A549 (cell line): ENCODE measurements at regions not wholly inside any gene's neighbourhood (a gene's known extent, or its start where the extent isn't known, plus 50 kb on each side); places are given as distances from the start of the nearest gene placed in this dataset.

ENCODE experiments used
- ATAC-seq, 2 experiments: fragments of 200-7000 bp in 1 of 2; fragments of >200 bp in 1 of 2; cut with Nextera tagmentation in 1 of 2; cut with Tn5 transposase in 1 of 2; 3 replicates each; pipeline versions ENCODE4 v1.8.0 to v1.9.1; 2018 to 2020; ENCODE audit warnings: mild to moderate bottlenecking in 1 of 2, moderate library complexity in 1 of 2
- CTCF ChIA-PET: fragments of 300-600 bp; sonication (Branson Sonifier 250); formaldehyde crosslinking; extraction: SDS; loops from one replicate; lab custom pipeline; 2021; ENCODE audit warnings: antibody characterized with exemption, inconsistent platforms; lab: Yijun Ruan, JAX
- POLR2A ChIA-PET: fragments of 350-600 bp; formaldehyde crosslinking; extraction: SDS; loops from one replicate; lab custom pipeline; 2021; ENCODE audit warnings: antibody characterized with exemption, inconsistent platforms; lab: Yijun Ruan, JAX
- DNase-seq, 2 experiments: peaks; one replicate each; pipeline versions ENCODE4 v3.0.0 to v3.0.0-alpha.2; 2011 to 2016; ENCODE audit warnings: low read depth in 1 of 2, low spot score in 1 of 2
- FAIRE-seq: peaks from 2 replicates; lab custom pipeline; 2011; peaks lifted over from hg19 to GRCh38; lab: Jason Lieb, UNC
- H3K27ac ChIP-seq, 2 experiments: fragments of >200 bp; sonication (Bioruptor Twin); formaldehyde crosslinking; 3 replicates each; pipeline ENCODE4 v1.5.1; 2016 to 2017
- H3K4me1 ChIP-seq: fragments of >200 bp; sonication (Bioruptor Twin); formaldehyde crosslinking; 3 replicates; pipeline ENCODE4 v1.6.1; 2016
- H3K4me2 ChIP-seq: fragments of >200 bp; sonication (Bioruptor Twin); formaldehyde crosslinking; 3 replicates; pipeline ENCODE4 v1.6.1; 2016
- H3K4me3 ChIP-seq: fragments of >200 bp; sonication (Bioruptor Twin); formaldehyde crosslinking; 3 replicates; pipeline ENCODE4 v1.5.1; 2016
- H3K9me3 ChIP-seq: fragments of >200 bp; sonication (Bioruptor Twin); formaldehyde crosslinking; 3 replicates; pipeline ENCODE4 v1.6.1; 2016
- ATOH8 ChIP-seq: fragments of 250-450 bp; sonication (Bioruptor Pico); IDR thresholded peaks from 2 replicates; pipeline ENCODE4 v1.5.0; 2020; ENCODE audit warnings: low read depth, mild to moderate bottlenecking, moderate library complexity
- CEBPB ChIP-seq, 2 experiments: fragments of >200 bp in 1 of 2; sonication (Bioruptor Twin) in 1 of 2; formaldehyde crosslinking in 1 of 2; IDR thresholded peaks; 2 replicates each; pipeline ENCODE4 v1.6.1; 2012 to 2016
- CTCF ChIP-seq: fragments of >200 bp; sonication (Bioruptor Twin); formaldehyde crosslinking; IDR thresholded peaks from 3 replicates; pipeline ENCODE4 v1.5.1; 2016
- E2F6 ChIP-seq: IDR thresholded peaks from 2 replicates; pipeline ENCODE4 v1.6.1; 2012; ENCODE audit warnings: low read depth, borderline replicate concordance
- ELK1 ChIP-seq: fragments of 150-350 bp; IDR thresholded peaks from 2 replicates; pipeline ENCODE4 v1.6.1; 2014; ENCODE audit warnings: low read depth, mild to moderate bottlenecking, low read length
- ESRRA ChIP-seq: fragments of 150-350 bp; IDR thresholded peaks from 2 replicates; pipeline ENCODE4 v1.6.1; 2014; ENCODE audit warnings: mild to moderate bottlenecking, low read length, borderline replicate concordance
- FOSB ChIP-seq: fragments of 250-450 bp; sonication (Bioruptor Pico); IDR thresholded peaks from 2 replicates; pipeline ENCODE4 v1.5.0; 2020; ENCODE audit warnings: mild to moderate bottlenecking, moderate library complexity
- FOXS1 ChIP-seq: fragments of 250-450 bp; sonication (Bioruptor Pico); IDR thresholded peaks from 2 replicates; pipeline ENCODE4 v1.5.0; 2020; ENCODE audit warnings: mild to moderate bottlenecking, moderate library complexity
- HEYL ChIP-seq: fragments of 250-450 bp; sonication (Bioruptor Pico); IDR thresholded peaks from 2 replicates; pipeline ENCODE4 v1.8.0; 2021; ENCODE audit warnings: mild to moderate bottlenecking, moderate library complexity
- JUNB ChIP-seq: fragments of >200 bp; sonication (Bioruptor Twin); formaldehyde crosslinking; IDR thresholded peaks from 2 replicates; pipeline ENCODE4 v1.6.1; 2016
- KDM1A ChIP-seq: fragments of 200-600 bp; sonication (generic); IDR thresholded peaks from 2 replicates; pipeline ENCODE4 v1.6.1; 2016; ENCODE audit warnings: low read depth, mild to moderate bottlenecking
- KDM5A ChIP-seq: fragments of 200-600 bp; sonication (generic); IDR thresholded peaks from 2 replicates; pipeline ENCODE4 v1.6.1; 2016; ENCODE audit warnings: antibody characterized with exemption, mild to moderate bottlenecking
- MAX ChIP-seq: IDR thresholded peaks from 2 replicates; pipeline ENCODE4 v1.6.1; 2012
- NFE2L2 ChIP-seq: fragments of 150-350 bp; conservative IDR thresholded peaks from 2 replicates; pipeline ENCODE4 v1.6.1; 2014; ENCODE audit warnings: low read length
- NR3C1 ChIP-seq: fragments of >200 bp; sonication (Bioruptor Twin); formaldehyde crosslinking; IDR thresholded peaks from 3 replicates; pipeline ENCODE4 v1.6.1; 2017
- PHF8 ChIP-seq: fragments of 200-600 bp; sonication (generic); IDR thresholded peaks from 2 replicates; pipeline ENCODE4 v1.6.1; 2016; ENCODE audit warnings: low read depth, mild to moderate bottlenecking, antibody characterized with exemption, moderate library complexity, borderline replicate concordance
- RARB ChIP-seq: fragments of 250-450 bp; sonication (Bioruptor Pico); IDR thresholded peaks from 2 replicates; pipeline ENCODE4 v1.8.0; 2021; ENCODE audit warnings: mild to moderate bottlenecking, moderate library complexity
- RCOR1 ChIP-seq: fragments of 150-350 bp; IDR thresholded peaks from 2 replicates; pipeline ENCODE4 v1.6.1; 2014; ENCODE audit warnings: antibody characterized with exemption, low read length, low read depth
- RNF2 ChIP-seq: fragments of 200-600 bp; sonication (generic); IDR thresholded peaks from 2 replicates; pipeline ENCODE4 v1.6.1; 2016; ENCODE audit warnings: low read depth, mild to moderate bottlenecking, antibody characterized with exemption, moderate library complexity, borderline replicate concordance
- SMC3 ChIP-seq: fragments of >200 bp; sonication (Bioruptor Twin); formaldehyde crosslinking; IDR thresholded peaks from 3 replicates; pipeline ENCODE4 v1.6.1; 2018; ENCODE audit warnings: inconsistent platforms
- ZFP36 ChIP-seq: fragments of 450-650 bp; IDR thresholded peaks from 2 replicates; pipeline ENCODE4 v1.6.1; 2014; ENCODE audit warnings: borderline replicate concordance; ENCODE audit not compliant: partially characterized antibody
- ZNF302 ChIP-seq: fragments of 250-450 bp; sonication (Bioruptor Pico); IDR thresholded peaks from 2 replicates; pipeline ENCODE4 v1.9.0; 2021; ENCODE audit warnings: inconsistent platforms, mild to moderate bottlenecking, moderate library complexity
- WGBS: methylation state at CpG from one replicate; pipeline ENCODE4 v1.1.6; 2017; ENCODE audit errors: missing lambda C conversion rate; 5-methylcytosine and 5-hydroxymethylcytosine counted together

GRCh38 chr22:49576241-49577141, 251.2 kb downstream of the BRD1 start:
- Histone ChIP-seq H3K27ac (no peak overlapping the region), H3K9me3 (no peaks in the 10 kb centered on the region), H3K4me3 (no peak overlapping the region), H3K4me2 (no peak overlapping the region), H3K4me1 (no peaks in the 10 kb centered on the region)
- ATAC-seq (0 out of 6 replicates have a peak, but pooled peaks of 1 of the 2 experiments have one; percentile 24), DNase-seq (no peak), FAIRE-seq (no peak)
- no peak for TF ChIP-seq RNF2
- no peak for TF ChIP-seq ZNF302
- no peak for TF ChIP-seq E2F6
- no peak for TF ChIP-seq MAX
- no peak for TF ChIP-seq ESRRA
- TF ChIP-seq NFE2L2 = no peak
- TF ChIP-seq HEYL (CRISPR knock-in tag) = no peak
- TF ChIP-seq KDM5A = no peak
- no peak for TF ChIP-seq NR3C1
- no peak for TF ChIP-seq ATOH8 (CRISPR knock-in tag)
- no peak for TF ChIP-seq RARB (CRISPR knock-in tag)
- ChIA-PET CTCF (no interaction called here), POLR2A (no interaction called here)
- 43% methylated on average over 29 of the region's 36 CpGs for WGBS

- WGBS = 44% methylated on average over 8 of the region's 20 CpGs
- Histone ChIP-seq H3K4me3 (no peak overlapping the region), H3K4me2 (no peak overlapping the region), H3K27ac (no peak overlapping the region), H3K4me1 (no peaks in the 10 kb centered on the region), H3K9me3 (no peaks in the 10 kb centered on the region)
- no peak for DNase-seq
- POLR2A ChIA-PET = no interaction called here
- CTCF ChIA-PET = no interaction called here
- TF ChIP-seq FOSB (CRISPR knock-in tag) (no peak), RCOR1 (no peak), JUNB (no peak)
- ATAC-seq = no peak
- no peak for FAIRE-seq
These were observed 252.0 kb downstream of the BRD1 start for GRCh38 chr22:49575703-49576081.

- ChIA-PET CTCF (no interaction called here), POLR2A (no interaction called here)
- DNase-seq (no peak), FAIRE-seq (no peak), ATAC-seq (no peak)
- no peaks in the 10 kb centered on the region for H3K4me1 ChIP-seq
- 41% methylated on average over 12 of the region's 31 CpGs for WGBS
- H3K27ac ChIP-seq = no peak overlapping the region
- H3K4me2 ChIP-seq = no peak overlapping the region
- H3K4me3 ChIP-seq = no peak overlapping the region
- no peaks in the 10 kb centered on the region for H3K9me3 ChIP-seq
- TF ChIP-seq SMC3 (no peak), ZFP36 (no peak), RCOR1 (no peak), ELK1 (no peak), PHF8 (no peak), NFE2L2 (no peak), FOXS1 (CRISPR knock-in tag) (no peak), KDM1A (no peak), CEBPB (IDR thresholded peaks at IDR 0.05) (no peak), MAX (no peak), CTCF (no peak), RNF2 (no peak)
These were observed 252.6 kb downstream of the BRD1 start for GRCh38 chr22:49574881-49575702.
